ENCODE measurements at regions not wholly inside any gene's neighbourhood (a gene's known extent, or its start where the extent isn't known, plus 50 kb on each side); places are given as distances from the start of the nearest gene placed in this dataset.

GRCh38 chr6:104525677-104526322 is 333.9 kb downstream of the HACE1 start:
- no peaks in the 10 kb centered on the region for H3K27me3 ChIP-seq (ENCODE audit: insufficient read depth, low read length)

GRCh38 chr6:104522533-104522932 is 337.2 kb downstream of the HACE1 start:
- no peaks in the 10 kb centered on the region for H3K4me1 ChIP-seq (ENCODE audit: insufficient read depth, low read length)
- no peaks in the 10 kb centered on the region for H3K27me3 ChIP-seq (ENCODE audit: insufficient read depth, low read length)
- H3K4me3 ChIP-seq (ENCODE audit: low read length) = no peak overlapping the region
- no peaks in the 10 kb centered on the region for H3K9me3 ChIP-seq (ENCODE audit: low read depth, low read length)

More at GRCh38 chr6:104525677-104526322, 333.9 kb downstream of the HACE1 start:
- Histone ChIP-seq H3K4me3 (ENCODE audit: low read length) (peak overlapping the region; percentile 2), H3K9me3 (ENCODE audit: low read depth, low read length) (no peaks in the 10 kb centered on the region), H3K4me1 (ENCODE audit: insufficient read depth, low read length) (no peaks in the 10 kb centered on the region)

GRCh38 chr6:104521176-104521575 is 338.5 kb downstream of the HACE1 start:
- no peaks in the 10 kb centered on the region for H3K9me3 ChIP-seq (ENCODE audit: low read depth, low read length)
- no peak overlapping the region for H3K4me3 ChIP-seq (ENCODE audit: low read length)
- no peaks in the 10 kb centered on the region for H3K4me1 ChIP-seq (ENCODE audit: insufficient read depth, low read length)
- H3K27me3 ChIP-seq (ENCODE audit: insufficient read depth, low read length) = no peaks in the 10 kb centered on the region

DNA sequence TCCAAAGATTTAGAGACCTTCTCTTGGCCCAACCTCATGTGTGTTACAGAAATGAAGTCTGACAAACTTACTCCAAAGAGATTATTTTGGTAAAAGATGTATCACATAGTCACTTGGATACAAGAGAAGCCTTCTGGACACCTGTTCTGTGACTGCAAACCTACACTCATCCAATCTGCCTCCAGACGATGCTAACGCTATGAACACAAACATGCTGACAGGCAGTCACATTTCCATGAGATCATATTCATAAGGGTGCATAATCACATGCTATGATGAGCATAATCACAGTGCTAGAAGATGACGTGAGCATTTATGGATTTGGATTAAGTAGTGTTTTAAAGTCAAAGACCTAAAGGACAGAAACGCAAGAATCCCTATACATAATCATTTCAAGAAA is 340.2 kb downstream of the HACE1 start:
- no peaks in the 10 kb centered on the region for H3K4me1 ChIP-seq (ENCODE audit: insufficient read depth, low read length)
- H3K9me3 ChIP-seq (ENCODE audit: low read depth, low read length) = no peaks in the 10 kb centered on the region
- no peaks in the 10 kb centered on the region for H3K27me3 ChIP-seq (ENCODE audit: insufficient read depth, low read length)
- H3K4me3 ChIP-seq (ENCODE audit: low read length) = no peak overlapping the region

DNA sequence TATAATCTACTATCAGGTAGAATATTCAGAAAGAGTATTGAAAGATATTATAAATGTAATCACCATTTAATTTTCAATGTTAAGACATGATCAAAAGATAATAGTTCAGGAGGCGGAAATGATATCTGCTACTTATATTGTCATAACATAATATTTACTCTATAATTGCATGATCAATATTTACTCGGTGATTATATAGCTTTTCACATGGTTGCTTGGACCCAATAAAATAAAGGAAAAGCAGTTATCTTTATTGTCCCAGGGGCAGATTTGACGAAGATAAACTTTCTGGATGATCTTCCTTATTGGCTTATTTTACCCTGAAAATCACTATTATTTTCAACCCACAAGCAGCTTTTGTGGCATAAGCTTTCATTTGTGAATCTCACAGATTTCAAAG is 350.4 kb downstream of the HACE1 start:
- no peak overlapping the region for H3K4me3 ChIP-seq (ENCODE audit: low read length)
- H3K9me3 ChIP-seq (ENCODE audit: low read depth, low read length) = no peaks in the 10 kb centered on the region
- no peaks in the 10 kb centered on the region for H3K4me1 ChIP-seq (ENCODE audit: insufficient read depth, low read length)
- H3K27me3 ChIP-seq (ENCODE audit: insufficient read depth, low read length) = no peaks in the 10 kb centered on the region

DNA sequence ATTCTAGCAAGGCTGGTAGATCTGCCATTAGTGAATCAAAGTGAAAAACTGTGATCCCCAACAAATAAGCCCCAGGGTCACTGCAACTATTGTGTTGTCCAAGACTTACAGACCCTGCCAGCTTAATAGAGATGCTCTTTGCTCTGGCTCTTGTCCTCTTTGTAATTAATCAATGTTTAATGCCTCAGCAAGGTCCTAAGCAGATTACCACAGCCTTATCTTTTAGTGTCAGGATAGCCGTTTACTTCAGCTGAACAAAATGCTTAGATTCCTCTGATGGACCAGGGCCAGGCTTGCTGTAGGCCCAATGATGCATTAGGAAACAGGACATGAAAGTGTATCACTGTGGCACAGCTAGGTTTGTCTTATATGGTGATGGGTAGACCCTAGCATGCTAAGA is 353.3 kb downstream of the HACE1 start:
- no peaks in the 10 kb centered on the region for H3K27me3 ChIP-seq (ENCODE audit: insufficient read depth, low read length)
- no peaks in the 10 kb centered on the region for H3K9me3 ChIP-seq (ENCODE audit: low read depth, low read length)
- no peak overlapping the region for H3K4me3 ChIP-seq (ENCODE audit: low read length)
- H3K4me1 ChIP-seq (ENCODE audit: insufficient read depth, low read length) = no peaks in the 10 kb centered on the region

DNA sequence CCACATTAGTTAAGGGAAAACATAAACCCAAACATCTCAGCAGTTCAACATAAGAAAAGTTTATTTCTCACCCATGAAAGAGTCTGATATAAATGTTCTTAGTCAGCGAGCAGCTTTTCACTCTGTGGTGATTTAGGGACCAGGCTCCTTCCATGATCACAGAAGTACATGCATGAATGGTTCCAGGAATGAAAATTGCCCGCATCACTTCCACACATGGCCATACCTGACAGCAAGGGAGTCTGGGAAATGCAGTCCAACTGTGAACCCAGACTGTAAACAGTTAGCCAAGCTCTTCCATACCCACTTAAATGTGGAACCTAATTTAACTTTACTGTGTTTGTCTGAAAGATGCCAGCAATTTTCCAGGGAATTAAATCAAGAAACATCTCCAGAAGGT is 353.9 kb downstream of the HACE1 start:
- Histone ChIP-seq H3K4me3 (ENCODE audit: low read length) (no peak overlapping the region), H3K4me1 (ENCODE audit: insufficient read depth, low read length) (no peaks in the 10 kb centered on the region), H3K27me3 (ENCODE audit: insufficient read depth, low read length) (no peaks in the 10 kb centered on the region), H3K9me3 (ENCODE audit: low read depth, low read length) (no peaks in the 10 kb centered on the region)

DNA sequence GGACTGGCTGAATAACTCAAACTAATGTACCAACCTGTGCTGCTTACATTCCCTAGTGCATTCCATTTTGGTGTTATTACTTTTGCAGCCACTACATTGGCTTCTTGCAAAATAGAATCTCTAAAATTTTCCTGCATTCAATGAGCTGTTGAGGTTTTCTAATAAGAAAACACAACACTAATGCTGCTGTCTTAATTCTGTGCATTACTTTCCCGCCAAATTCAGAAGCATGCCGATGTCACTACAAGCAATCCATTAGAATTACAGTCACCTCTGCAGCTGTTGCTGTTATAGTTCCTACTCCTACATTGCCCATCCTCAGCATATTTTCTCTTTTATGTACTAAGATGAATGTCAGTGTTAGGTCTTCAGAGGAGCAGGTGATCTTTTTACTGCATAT is 359.5 kb downstream of the HACE1 start:
- H3K4me3 ChIP-seq (ENCODE audit: low read length) = no peak overlapping the region
- no peaks in the 10 kb centered on the region for H3K27me3 ChIP-seq (ENCODE audit: insufficient read depth, low read length)
- no peaks in the 10 kb centered on the region for H3K4me1 ChIP-seq (ENCODE audit: insufficient read depth, low read length)
- H3K9me3 ChIP-seq (ENCODE audit: low read depth, low read length) = no peaks in the 10 kb centered on the region

- Histone ChIP-seq H3K27me3 (ENCODE audit: insufficient read depth, low read length) (no peaks in the 10 kb centered on the region), H3K9me3 (ENCODE audit: low read depth, low read length) (no peaks in the 10 kb centered on the region), H3K4me1 (ENCODE audit: insufficient read depth, low read length) (no peaks in the 10 kb centered on the region), H3K4me3 (ENCODE audit: low read length) (no peak overlapping the region)
Observed at GRCh38 chr6:104486035-104486434, 373.7 kb downstream of the HACE1 start.

DNA sequence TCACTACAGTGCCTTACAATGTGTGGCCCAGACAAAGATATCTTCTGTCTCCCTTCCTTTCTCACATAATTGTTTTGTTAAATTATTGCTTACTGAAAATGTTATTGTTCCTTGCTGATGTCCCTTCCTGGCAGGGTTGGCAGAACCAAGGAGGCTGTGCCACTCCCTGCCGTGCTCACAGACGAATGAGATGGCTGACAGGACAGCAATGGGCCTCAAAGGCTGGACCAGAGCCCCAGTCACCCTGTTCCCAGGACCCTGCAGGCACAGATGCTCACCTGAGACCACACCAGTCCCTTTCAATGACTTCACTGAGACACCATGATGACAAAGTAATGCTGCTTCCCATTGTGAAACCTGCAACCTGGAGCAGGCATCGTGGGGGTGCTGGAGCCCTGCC is 375.1 kb downstream of the HACE1 start:
- no peaks in the 10 kb centered on the region for H3K9me3 ChIP-seq (ENCODE audit: low read depth, low read length)
- no peak overlapping the region for H3K4me3 ChIP-seq (ENCODE audit: low read length)
- no peaks in the 10 kb centered on the region for H3K4me1 ChIP-seq (ENCODE audit: insufficient read depth, low read length)
- no peaks in the 10 kb centered on the region for H3K27me3 ChIP-seq (ENCODE audit: insufficient read depth, low read length)

DNA sequence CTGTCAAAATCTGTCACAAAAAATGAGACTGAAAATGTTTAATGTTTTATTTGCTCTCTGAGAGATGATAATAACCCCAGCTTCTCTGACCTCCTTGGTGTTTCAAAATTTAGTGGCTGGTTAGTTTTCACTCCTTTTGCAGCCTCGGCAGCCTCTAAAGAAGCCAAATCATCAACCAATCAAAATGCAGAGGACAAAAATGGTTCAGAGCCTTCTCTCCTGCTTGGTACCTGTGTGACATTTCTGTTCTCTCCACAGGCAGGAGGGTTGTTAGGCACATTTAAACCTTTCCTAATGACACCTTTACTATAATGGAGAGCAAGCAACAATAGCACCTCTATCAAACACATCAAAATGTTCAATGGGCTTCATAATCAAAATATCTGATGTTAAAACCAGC is 375.5 kb downstream of the HACE1 start:
- Histone ChIP-seq H3K27me3 (ENCODE audit: insufficient read depth, low read length) (no peaks in the 10 kb centered on the region), H3K9me3 (ENCODE audit: low read depth, low read length) (no peaks in the 10 kb centered on the region), H3K4me3 (ENCODE audit: low read length) (no peak overlapping the region)

GRCh38 chr6:104483225-104483834 is 376.4 kb downstream of the HACE1 start:
- no peaks in the 10 kb centered on the region for H3K4me1 ChIP-seq (ENCODE audit: insufficient read depth, low read length)
- no peaks in the 10 kb centered on the region for H3K27me3 ChIP-seq (ENCODE audit: insufficient read depth, low read length)
- no peaks in the 10 kb centered on the region for H3K9me3 ChIP-seq (ENCODE audit: low read depth, low read length)
- no peak overlapping the region for H3K4me3 ChIP-seq (ENCODE audit: low read length)

More for the DNA sequence above, 375.5 kb downstream of the HACE1 start:
- no peaks in the 10 kb centered on the region for H3K4me1 ChIP-seq (ENCODE audit: insufficient read depth, low read length)

DNA sequence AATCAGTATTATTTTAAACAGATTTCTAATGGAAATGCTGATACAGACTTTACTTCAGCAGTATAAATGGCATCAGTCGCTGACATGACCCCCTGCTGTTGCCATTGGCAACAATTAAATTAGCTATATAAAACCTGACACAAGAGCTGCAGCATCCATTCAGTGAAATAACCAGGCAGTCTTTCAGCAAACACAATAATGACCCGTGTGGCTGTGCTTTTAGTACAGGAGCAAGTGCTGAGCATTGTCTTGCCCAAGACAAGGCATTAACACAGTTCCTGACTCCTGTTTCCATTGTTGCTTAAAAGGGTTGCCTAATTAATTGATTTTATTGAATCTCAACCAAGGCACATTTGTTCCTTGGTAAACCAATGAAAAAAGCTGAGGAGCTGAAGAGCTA is 382.1 kb downstream of the HACE1 start:
- Histone ChIP-seq H3K27me3 (ENCODE audit: insufficient read depth, low read length) (no peaks in the 10 kb centered on the region), H3K4me3 (ENCODE audit: low read length) (no peak overlapping the region), H3K4me1 (ENCODE audit: insufficient read depth, low read length) (no peaks in the 10 kb centered on the region), H3K9me3 (ENCODE audit: low read depth, low read length) (no peaks in the 10 kb centered on the region)

GRCh38 chr6:104473021-104473429 is 386.7 kb downstream of the HACE1 start:
- H3K27me3 ChIP-seq (ENCODE audit: insufficient read depth, low read length) = no peaks in the 10 kb centered on the region
- H3K4me1 ChIP-seq (ENCODE audit: insufficient read depth, low read length) = no peaks in the 10 kb centered on the region
- H3K4me3 ChIP-seq (ENCODE audit: low read length) = no peak overlapping the region
- no peaks in the 10 kb centered on the region for H3K9me3 ChIP-seq (ENCODE audit: low read depth, low read length)

DNA sequence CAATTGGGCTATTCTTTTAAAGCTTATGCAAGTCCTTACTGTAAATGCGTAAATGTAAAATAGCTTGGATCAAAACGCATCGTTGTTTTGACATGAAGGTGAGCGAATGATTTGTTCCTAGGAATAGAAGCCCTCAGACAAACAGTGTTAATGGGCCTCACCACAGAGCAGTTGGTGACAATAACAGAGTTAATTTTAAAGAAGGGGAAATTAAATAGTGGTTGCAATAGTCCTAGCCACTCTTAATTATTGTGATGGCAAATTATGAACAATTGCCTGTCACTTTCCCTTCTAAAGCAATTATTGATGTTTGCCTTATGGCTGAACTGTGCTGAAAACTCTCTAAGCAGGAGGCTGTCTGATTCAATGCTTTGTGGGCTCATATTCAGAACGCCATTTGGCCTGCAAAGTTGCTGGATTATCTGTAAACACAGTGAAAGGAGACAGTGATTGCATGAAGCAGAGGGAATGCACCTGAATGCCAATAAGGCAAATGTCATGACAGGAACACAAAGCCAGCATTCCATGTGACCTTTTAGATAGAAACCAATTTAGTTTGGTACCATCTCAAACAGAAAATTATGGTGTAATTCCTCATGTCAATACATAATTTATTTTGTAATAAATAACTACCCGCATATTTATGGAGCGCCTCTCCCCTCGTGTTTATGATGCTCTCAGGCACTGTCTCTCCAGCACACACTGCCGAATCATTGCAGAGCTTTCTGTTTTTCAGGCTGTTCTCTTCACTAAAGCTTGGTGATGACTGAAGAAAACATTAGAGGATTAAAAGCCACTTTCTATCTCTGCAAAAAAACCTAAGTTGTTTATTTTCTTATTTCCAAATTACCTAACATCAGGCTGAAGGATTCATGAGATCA is 387.5 kb downstream of the HACE1 start:
- H3K4me1 ChIP-seq (ENCODE audit: insufficient read depth, low read length) = no peaks in the 10 kb centered on the region
- no peaks in the 10 kb centered on the region for H3K27me3 ChIP-seq (ENCODE audit: insufficient read depth, low read length)
- no peaks in the 10 kb centered on the region for H3K9me3 ChIP-seq (ENCODE audit: low read depth, low read length)
- H3K4me3 ChIP-seq (ENCODE audit: low read length) = no peak overlapping the region

All from mononuclear cell (primary cell).